ENCODE measurements at regions not wholly inside any gene's neighbourhood (a gene's known extent, or its start where the extent isn't known, plus 50 kb on each side); places are given as distances from the start of the nearest gene placed in this dataset.
"Not testable (repeated sequence)": the region's sequence is repeated elsewhere in the genome, so short reads cannot be mapped to it uniquely, and the experiment has no call there.

- no peak overlapping the region for H3K27ac ChIP-seq
- no peak for DNase-seq (ENCODE audit: low spot score)
Measured at GRCh38 chr2:208985644-208986043, 438.2 kb upstream of the MAP2 start.

GRCh38 chr2:208990716-208991115 is 433.1 kb upstream of the MAP2 start:
- H3K4me3 ChIP-seq, result no peak overlapping the region
- no peak for TF ChIP-seq CTCF (IDR thresholded peaks at IDR 0.05)
- H3K27ac ChIP-seq, result no peak overlapping the region
- DNase-seq (ENCODE audit: low spot score), result no peak

More at GRCh38 chr2:208985644-208986043, 438.2 kb upstream of the MAP2 start:
- TF ChIP-seq CTCF (IDR thresholded peaks at IDR 0.05), result no peak
- no peak overlapping the region for H3K4me3 ChIP-seq

- no peak for DNase-seq (ENCODE audit: low spot score)
- Histone ChIP-seq H3K27ac (no peak overlapping the region), H3K4me3 (no peak overlapping the region)
- TF ChIP-seq CTCF (IDR thresholded peaks at IDR 0.05), result no peak
Measured at GRCh38 chr2:208999911-209000310, 423.9 kb upstream of the MAP2 start.

GRCh38 chr2:209002054-209002453 is 421.8 kb upstream of the MAP2 start:
- DNase-seq (ENCODE audit: low spot score), result no peak
- H3K4me3 ChIP-seq, result no peak overlapping the region
- TF ChIP-seq CTCF (IDR thresholded peaks at IDR 0.05), result no peak
- no peak overlapping the region for H3K27ac ChIP-seq

GRCh38 chr2:209005371-209005770 is 418.5 kb upstream of the MAP2 start:
- TF ChIP-seq CTCF (IDR thresholded peaks at IDR 0.05), result no peak
- no peak for DNase-seq (ENCODE audit: low spot score)
- Histone ChIP-seq H3K4me3 (no peak overlapping the region), H3K27ac (no peak overlapping the region)

- no peak overlapping the region for H3K4me3 ChIP-seq
- no peak for TF ChIP-seq CTCF (IDR thresholded peaks at IDR 0.05)
- DNase-seq (ENCODE audit: low spot score), result no peak
- no peak overlapping the region for H3K27ac ChIP-seq
Measured at GRCh38 chr2:209008636-209009287, 415.1 kb upstream of the MAP2 start.

DNA sequence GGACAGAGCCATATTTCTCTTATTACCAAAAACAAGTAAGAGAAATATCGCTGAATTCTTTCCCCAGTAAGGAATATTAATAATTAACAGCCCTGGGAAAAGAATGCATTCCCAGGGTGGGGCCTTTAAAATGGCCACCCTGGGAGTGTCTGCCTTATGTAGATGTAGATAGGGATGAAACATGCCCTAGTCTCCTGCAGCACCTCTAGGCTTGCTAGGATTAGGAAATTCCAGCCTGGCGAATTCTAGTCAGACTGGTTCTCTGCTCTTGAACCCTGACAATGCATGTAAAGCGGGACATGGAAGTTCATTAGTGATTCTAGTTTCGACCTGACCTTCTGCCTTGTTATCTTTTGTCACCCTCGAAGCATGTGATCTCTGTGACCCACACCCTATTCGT is 405.2 kb upstream of the MAP2 start:
- not testable (repeated sequence) for DNase-seq (ENCODE audit: low spot score); H3K27ac ChIP-seq; H3K4me3 ChIP-seq
